Heart left ventricle (tissue), 13 donors: ENCODE measurements at regions not wholly inside any gene's neighbourhood (a gene's known extent, or its start where the extent isn't known, plus 50 kb on each side); places are given as distances from the start of the nearest gene placed in this dataset.

ENCODE experiments used
- POLR2A ChIP-seq, 2 donors: fragments of 450-650 bp; IDR thresholded peaks; one replicate each; pipeline ENCODE4 v1.6.1; 2017; ENCODE audit warnings: antibody characterized with exemption in 2 of 2, mild to moderate bottlenecking in 2 of 2, moderate library complexity in 2 of 2
- TF ChIP-seq, protein P1 (sequence below), 12 donors: fragments of 200-600 bp; sonication (generic) in 4 of 12; IDR thresholded peaks; one replicate each; pipeline versions ENCODE4 v1.5.0 to v1.8.0; 2018 to 2022; ENCODE audit warnings: antibody characterized with exemption in 12 of 12, mild to moderate bottlenecking in 5 of 12
- donor health status: ischemic (EF 13 %, LVEDD 7.1; RV severe dilation, severe dysfunction).
- donor health status: DM: no; HTN: yes; CAD: no.
- donor health status: DM: no; HTN: no; CAD: no.
- donor health status: ischemic (EF 25% LVEDD 6.9; RV normal size, moderate dysfunction).
- donor health status: ischemic (EF 25% LVEDD 5.7; RV mildly dilated, moderate dysfunction).
- donor health status: ischemic (EF 35%, LVEDD 5.7; RV mildly dilated, moderate dysfunction).
- donor health status: nonischemic (EF 11% LVEDD 7.7; RV severe dilation, severe dysfunction).
- donor health status: DM: yes; HTN: yes; CAD: no.
- donor health status: PGD.
- donor health status: ischemic (EF 29% LVEDD 5.4; RV normal size, mild dysfunction).
- donor health status: nonischemic (EF 23%, LVEDD 6.1; RV moderate dilation, normal function).

DNA sequence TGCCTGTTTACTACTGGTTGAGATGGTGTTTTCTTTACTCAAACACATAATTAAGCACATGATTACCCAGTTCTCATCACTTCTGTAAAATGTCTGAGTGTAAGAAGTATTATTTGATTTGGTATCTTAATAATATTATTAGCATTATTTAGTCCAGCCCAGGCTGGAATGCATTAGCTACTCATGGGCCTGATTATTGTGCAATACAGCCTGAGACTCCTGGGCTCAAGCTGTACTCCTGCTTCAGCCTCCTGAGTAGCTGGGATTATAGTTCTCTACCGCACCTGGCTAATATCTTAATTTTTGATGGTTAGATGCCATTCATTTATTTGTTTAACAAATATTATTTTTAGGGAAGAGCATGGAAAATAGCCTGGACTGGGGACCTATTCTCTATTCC, 197.6 kb upstream of the MC4R start:
- TF ChIP-seq, protein P1, sequence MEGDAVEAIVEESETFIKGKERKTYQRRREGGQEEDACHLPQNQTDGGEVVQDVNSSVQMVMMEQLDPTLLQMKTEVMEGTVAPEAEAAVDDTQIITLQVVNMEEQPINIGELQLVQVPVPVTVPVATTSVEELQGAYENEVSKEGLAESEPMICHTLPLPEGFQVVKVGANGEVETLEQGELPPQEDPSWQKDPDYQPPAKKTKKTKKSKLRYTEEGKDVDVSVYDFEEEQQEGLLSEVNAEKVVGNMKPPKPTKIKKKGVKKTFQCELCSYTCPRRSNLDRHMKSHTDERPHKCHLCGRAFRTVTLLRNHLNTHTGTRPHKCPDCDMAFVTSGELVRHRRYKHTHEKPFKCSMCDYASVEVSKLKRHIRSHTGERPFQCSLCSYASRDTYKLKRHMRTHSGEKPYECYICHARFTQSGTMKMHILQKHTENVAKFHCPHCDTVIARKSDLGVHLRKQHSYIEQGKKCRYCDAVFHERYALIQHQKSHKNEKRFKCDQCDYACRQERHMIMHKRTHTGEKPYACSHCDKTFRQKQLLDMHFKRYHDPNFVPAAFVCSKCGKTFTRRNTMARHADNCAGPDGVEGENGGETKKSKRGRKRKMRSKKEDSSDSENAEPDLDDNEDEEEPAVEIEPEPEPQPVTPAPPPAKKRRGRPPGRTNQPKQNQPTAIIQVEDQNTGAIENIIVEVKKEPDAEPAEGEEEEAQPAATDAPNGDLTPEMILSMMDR (IDR thresholded peaks at IDR 0.05) = no peak
- TF ChIP-seq POLR2A (IDR thresholded peaks at IDR 0.05) = no peak
